CD4-positive, alpha-beta T cell treated with Interleukin-17A for 4 hours (primary cell): ENCODE measurements at regions not wholly inside any gene's neighbourhood (a gene's known extent, or its start where the extent isn't known, plus 50 kb on each side); places are given as distances from the start of the nearest gene placed in this dataset.

Experiments used
- DNase-seq: peaks from one replicate; pipeline ENCODE4 v3.0.0-alpha.2; 2020; ENCODE audit warnings: mixed read lengths

- DNase-seq: no peak
Measured at GRCh38 chr15:35736150-35736549, 190.2 kb upstream of the DPH6 start.

GRCh38 chr15:35737441-35737840 lies 191.5 kb upstream of the DPH6 start:
- DNase-seq: no peak

GRCh38 chr15:35738370-35738769 lies 192.4 kb upstream of the DPH6 start:
- DNase-seq: no peak

- DNase-seq: no peak
Measured at GRCh38 chr15:35740761-35741160, 194.8 kb upstream of the DPH6 start.

GRCh38 chr15:35741395-35741794 lies 195.4 kb upstream of the DPH6 start:
- DNase-seq: no peak

GRCh38 chr15:35741881-35742280 lies 195.9 kb upstream of the DPH6 start:
- DNase-seq: no peak

GRCh38 chr15:35743321-35743720 lies 197.4 kb upstream of the DPH6 start:
- DNase-seq: no peak

GRCh38 chr15:35746121-35746520 lies 200.2 kb upstream of the DPH6 start:
- no peak for DNase-seq

- DNase-seq: no peak
Measured at GRCh38 chr15:35748105-35748504, 202.1 kb upstream of the DPH6 start.

- no peak for DNase-seq
Measured at GRCh38 chr15:35750051-35750450, 204.1 kb upstream of the DPH6 start.

- DNase-seq: peak; percentile 42
Measured at GRCh38 chr15:35751413-35752133, 205.6 kb upstream of the DPH6 start.

GRCh38 chr15:35752134-35752466 lies 206.1 kb upstream of the DPH6 start:
- DNase-seq: no peak

GRCh38 chr15:35753486-35753885 lies 207.5 kb upstream of the DPH6 start:
- no peak for DNase-seq

GRCh38 chr15:35755237-35755802 lies 209.4 kb upstream of the DPH6 start:
- DNase-seq: no peak

- DNase-seq: no peak
Measured at GRCh38 chr15:35756623-35757022, 210.7 kb upstream of the DPH6 start.

- DNase-seq: no peak
Measured at GRCh38 chr15:35757361-35757760, 211.4 kb upstream of the DPH6 start.

- DNase-seq: no peak
Measured at GRCh38 chr15:35757765-35758164, 211.8 kb upstream of the DPH6 start.

- no peak for DNase-seq
Measured at GRCh38 chr15:35764661-35765519, 218.9 kb upstream of the DPH6 start.

- no peak for DNase-seq
Measured at GRCh38 chr15:35768949-35769348, 223.0 kb upstream of the DPH6 start.

- DNase-seq: no peak
Measured at GRCh38 chr15:35769656-35770055, 223.7 kb upstream of the DPH6 start.

- no peak for DNase-seq
Measured at GRCh38 chr15:35771746-35772442, 225.9 kb upstream of the DPH6 start.

- no peak for DNase-seq
Measured at GRCh38 chr15:35774653-35775052, 228.7 kb upstream of the DPH6 start.

GRCh38 chr15:35775471-35775870 lies 229.5 kb upstream of the DPH6 start:
- DNase-seq: no peak
